HG02884 (cell line): ENCODE measurements at regions not wholly inside any gene's neighbourhood (a gene's known extent, or its start where the extent isn't known, plus 50 kb on each side); places are given as distances from the start of the nearest gene placed in this dataset.

Source experiments
- ATAC-seq: cut with Tn5 transposase; IDR thresholded peaks from one replicate; pipeline ENCODE4 v1.9.1; 2021; ENCODE audit warnings: mild to moderate bottlenecking, moderate library complexity; ENCODE audit not compliant: unreplicated experiment

DNA sequence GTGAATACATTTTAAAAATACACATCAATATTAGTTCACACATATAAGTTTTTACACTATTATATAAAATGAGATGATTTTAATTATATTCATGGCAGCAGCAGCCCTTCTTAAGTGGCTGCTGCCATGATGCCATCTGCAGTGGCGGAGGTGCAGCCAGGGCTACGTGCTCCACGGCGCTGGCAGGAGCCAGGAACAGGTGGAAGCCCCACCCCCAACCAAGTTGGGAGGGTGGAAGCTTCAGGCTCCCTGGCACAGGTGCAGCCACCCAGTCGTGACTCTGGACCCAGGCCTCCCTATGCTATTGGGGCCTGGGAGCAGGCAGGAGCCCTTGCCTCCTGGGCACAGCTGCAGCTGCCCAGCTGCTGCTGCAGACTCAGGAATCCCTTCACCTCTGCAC lies 646.9 kb upstream of the PCDH9 start:
- ATAC-seq, result no peak

DNA sequence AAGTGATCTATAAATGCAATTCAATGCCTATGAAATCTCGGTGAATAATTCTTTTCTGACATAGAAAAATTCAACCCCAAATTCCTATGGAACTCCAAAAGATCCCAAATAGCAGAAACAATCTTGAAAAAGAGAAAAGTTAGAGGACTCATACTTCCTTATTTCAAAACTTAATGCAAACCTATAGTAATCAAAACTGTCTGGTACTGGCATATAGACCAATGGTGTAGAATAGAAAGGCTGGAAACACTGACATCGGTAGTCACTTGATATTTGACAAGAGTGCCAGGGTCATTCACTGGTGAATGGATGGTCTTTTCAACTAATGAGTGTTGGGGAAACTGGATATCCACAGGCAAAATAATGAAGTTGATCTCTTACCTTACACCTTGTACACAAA lies 637.1 kb upstream of the PCDH9 start:
- no peak for ATAC-seq

DNA sequence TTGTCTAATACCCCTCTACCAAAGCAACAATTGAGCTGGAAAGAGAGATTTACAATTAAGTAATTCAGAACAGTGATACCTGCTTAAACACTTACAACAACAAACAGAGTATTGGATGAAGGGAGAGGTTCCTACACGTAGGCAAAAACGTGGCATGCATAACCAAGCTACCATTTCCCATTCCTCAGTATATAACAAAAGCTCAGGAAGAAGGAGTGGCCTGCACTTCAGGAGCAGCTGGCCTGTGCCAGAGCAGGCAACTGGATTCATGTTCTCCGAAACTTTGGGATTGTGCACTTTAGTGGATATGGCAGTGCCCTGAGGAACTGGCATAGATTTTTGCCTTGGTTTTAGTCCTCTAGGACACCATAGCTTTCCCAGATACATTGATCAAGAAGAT lies 630.2 kb upstream of the PCDH9 start:
- no peak for ATAC-seq

DNA sequence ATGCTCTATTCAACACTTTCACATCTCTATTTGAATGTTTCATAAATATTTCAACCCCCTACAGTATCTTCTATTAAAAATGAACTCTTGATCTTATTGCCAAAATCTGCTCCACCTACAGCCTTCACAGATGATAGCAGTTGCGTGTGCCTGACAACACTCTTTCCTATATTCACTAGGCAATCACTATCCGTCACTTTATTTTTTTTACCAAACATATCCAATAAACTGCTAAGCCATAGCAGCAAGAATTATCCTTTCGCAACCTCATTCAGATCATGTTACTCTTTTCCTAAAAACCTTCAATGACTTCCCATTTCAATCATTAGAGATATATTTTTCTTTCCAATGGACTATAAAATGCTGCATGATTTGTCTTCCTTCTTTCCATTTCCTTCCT lies 629.8 kb upstream of the PCDH9 start:
- ATAC-seq, result no peak

DNA sequence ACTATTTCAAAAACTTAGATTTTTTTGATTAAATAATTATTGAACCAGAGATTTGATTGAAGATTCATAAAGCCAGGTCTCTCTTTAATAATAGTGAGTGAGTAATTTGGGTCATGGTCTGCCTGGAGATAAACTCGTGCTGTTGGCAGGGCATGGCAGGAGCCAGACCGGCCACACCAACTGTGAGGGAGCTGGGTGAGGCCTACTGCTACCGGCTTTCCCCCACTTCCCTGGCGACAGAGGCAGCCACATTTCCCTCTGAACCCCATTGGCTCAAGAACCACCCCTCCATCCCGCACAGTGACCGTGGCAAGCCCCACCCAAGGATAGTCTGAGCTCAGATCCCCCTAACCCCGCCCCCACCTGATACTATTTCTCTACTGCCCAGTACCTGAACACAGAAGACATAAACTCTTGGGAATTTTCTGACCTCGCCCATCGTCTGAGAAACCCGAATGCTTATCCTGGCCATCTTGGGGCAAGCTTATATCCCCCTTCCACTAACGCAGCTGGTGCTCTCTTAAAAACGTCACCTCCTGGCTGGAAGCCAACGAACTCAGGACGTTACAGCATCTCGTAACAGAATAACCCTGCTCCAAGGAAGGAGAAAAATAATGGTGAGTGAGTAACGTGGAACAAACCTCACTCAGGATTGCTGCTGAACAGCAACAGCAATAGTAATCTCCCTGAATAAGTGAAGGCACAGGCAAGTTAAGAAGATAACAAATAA lies 627.6 kb upstream of the PCDH9 start:
- ATAC-seq, result no peak

DNA sequence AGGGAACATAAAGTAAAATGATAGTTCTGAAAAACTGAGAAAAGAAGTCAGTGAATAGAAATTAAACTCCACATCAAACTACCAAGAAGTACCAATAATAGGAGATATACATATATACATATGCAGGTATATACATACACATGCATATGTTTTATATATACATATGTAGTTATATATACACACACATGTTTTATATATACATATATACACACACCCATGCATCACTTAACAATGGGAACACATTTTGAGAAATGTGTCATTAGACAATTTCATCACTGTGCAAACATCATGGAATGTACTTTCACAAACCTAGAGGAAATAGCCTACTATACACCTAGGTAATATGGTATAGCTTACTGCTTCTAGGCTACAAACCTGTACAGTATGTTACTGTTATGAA lies 626.8 kb upstream of the PCDH9 start:
- no peak for ATAC-seq

DNA sequence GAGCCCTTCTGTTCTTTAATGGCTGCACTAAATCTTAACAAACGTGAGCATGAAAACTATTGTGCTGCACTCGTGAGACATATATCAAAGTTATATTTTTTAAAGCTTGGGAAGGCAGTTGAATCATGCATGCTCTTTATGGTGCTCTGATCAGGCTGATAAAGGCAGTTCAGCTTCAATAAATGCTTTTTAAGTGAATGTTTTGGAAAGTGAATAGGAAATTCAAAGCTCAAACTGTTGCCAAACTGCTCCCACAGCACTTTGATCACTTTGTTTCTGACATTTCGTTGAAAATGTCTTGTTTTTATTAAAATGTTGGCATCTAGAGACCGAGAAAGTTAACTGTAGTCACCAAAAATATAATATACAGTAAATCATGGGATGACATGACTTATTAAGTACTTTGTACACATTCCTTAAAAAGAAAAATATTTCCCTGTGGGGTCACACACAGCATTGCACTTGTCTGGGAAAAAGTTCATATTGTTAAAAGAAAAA lies 625.7 kb upstream of the PCDH9 start:
- no peak for ATAC-seq

DNA sequence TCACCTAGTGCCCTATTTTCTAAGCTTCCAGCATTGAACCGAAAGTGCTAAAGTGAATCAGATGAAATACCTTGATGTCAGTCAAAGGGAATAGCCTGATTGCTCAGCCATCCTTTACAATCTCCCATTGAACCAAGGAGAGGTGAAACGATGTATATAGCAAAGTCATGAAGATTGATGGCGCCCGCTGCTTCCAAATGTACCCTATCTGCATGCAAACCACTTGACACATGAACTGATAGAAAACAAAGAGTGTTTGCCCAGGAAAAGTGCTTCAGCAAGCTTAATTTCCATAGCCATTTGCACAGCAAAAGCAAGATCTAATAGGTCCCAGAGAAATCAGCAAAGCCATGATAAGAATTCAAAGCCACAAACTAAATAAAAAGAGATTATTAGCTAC lies 624.9 kb upstream of the PCDH9 start:
- no peak for ATAC-seq

DNA sequence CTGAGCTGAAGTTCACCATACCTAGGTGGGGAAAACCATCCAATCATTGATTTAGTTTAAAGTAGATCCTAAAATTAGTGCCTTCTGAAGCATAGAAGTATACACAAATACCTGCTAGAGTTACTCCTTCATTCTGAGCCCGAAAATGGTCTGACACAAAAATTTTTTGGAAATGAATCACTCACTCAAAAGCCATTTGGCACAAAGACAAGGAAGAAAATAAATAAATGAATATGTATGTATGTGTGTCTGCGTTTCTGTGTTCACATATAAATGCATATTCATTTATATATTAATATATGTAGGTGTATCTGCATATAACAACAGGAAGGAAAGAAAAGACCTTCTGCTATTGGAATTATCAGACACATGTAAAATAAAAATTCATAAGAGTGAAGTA lies 614.4 kb upstream of the PCDH9 start:
- ATAC-seq, result no peak

DNA sequence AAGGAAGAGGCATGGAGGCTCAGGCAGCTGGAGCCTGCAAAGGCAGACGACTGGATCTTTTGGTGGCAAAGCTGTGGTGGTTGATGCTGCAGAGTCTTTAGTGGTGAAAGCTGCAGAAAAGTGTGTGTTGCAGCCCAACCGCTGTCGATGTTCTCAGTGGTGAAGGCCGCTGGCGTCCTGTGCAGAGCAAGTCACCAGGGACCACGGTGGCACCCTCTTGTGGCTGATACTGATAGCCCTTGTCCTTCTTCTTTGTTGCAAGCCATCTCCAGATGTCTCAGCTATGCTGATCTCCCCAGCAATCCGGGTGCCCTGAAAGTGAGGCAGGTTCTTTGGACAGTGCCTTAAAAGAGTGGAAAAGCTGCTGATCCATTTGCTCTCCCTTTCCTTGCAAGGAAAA lies 610.9 kb upstream of the PCDH9 start:
- no peak for ATAC-seq

DNA sequence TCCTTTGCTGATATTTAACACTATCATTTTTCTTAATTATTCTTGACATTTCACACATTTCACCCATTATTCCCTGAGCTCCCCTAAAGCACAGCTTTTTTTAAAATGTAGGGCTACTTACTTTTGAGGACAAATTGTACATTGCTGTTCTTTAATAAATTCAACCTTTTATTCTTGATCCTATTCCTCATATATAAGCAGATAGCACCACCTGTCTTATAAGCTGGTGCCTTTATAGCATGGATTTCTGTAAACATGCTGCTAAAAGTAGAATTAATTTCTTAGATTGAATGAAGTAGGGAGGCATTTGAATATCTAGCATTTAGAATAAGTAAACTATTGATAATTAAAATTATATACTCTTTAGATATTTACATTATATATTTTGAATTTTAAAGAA lies 603.4 kb upstream of the PCDH9 start:
- ATAC-seq, result no peak

DNA sequence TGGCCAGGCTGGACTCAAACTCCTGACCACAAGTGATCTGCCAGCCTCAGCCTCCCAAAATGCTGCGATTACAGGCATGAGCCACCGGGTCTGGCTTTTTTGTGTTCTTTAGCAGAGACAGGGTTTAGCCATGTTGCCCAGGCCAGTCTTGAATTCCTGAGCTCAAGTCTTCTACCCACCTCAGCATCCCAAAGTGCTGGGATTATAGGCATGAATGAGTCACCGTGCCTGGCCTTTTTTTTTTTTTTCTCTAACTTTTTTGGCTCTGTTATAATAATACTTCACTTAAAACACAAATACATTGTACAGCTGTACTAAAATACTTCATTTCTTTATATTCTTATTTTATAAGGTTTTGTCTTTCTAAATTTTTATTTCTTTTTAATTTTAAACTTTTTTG lies 599.5 kb upstream of the PCDH9 start:
- ATAC-seq, result no peak

DNA sequence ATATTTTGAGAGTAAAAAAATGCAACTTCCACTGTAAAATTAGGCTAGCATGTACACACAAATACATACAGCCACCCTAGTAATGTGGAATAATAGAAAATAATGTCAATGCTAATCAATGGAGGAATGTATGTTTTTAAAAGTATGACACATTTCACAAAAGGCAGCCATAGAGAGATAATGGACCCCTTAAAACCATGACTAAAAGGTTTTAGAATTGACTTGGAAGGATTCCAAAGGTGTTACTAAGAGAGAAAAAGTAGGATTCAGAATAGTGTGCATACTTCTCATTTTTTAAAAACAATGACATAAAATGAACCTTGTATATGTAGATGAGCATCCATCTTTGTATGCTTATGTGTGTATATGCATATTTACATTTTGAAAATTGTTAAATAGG lies 597.9 kb upstream of the PCDH9 start:
- no peak for ATAC-seq

DNA sequence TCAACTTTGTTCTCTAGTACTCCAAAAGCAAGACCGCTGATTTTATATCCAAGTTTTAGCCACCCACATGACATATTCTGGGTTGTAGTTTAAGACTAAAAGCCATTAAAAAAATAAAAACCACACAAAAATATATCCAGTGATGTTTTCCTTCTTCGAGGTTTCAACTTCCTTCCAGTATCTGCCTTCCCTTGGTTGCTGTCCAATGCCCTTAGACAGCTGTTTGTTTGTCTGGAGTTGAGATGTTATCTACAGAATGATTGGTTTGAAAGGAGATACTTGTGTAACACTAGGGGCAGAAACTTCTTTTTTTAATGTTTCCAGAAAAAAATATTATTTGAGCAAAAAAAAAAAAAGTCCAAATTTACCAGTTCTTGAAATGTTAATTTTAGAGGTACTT lies 591.5 kb upstream of the PCDH9 start:
- ATAC-seq, result no peak

DNA sequence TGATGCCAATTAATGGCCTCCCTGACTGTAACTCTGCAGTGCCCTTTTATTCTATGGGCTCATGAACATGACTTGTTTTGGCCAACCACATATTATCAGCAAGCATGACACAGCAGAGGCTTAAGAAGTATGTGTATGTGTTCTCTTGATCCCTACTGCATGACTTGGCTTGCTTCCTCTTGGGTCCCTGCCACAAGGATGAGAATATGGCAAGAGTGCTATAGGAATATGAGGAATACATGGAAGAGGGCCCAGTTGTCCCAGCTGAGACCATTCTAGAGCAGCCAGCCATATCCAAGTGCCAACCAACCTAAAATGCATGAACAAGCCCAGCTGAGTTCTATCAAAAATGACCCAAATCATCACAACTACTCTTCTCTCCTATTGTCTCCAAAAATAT lies 576.7 kb upstream of the PCDH9 start:
- no peak for ATAC-seq

DNA sequence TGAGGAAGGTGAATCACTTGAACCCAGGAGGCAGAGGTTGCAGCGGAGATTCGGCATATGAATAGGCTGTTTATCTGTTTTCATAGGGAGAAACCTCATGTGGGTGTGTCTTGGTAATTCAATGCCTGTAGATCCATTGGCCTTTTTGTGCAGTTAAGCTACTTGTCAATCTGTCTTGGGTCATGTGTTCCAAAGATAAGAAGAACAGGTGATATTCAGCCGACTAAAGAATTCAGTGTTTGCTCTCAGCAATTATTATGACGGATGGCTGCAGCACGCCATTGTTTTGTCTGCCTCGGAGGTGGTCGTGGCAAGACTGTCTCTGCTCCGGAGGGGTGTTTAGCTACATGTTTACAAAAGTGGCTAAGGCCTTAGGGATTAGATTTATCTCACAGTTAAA lies 573.0 kb upstream of the PCDH9 start:
- no peak for ATAC-seq

DNA sequence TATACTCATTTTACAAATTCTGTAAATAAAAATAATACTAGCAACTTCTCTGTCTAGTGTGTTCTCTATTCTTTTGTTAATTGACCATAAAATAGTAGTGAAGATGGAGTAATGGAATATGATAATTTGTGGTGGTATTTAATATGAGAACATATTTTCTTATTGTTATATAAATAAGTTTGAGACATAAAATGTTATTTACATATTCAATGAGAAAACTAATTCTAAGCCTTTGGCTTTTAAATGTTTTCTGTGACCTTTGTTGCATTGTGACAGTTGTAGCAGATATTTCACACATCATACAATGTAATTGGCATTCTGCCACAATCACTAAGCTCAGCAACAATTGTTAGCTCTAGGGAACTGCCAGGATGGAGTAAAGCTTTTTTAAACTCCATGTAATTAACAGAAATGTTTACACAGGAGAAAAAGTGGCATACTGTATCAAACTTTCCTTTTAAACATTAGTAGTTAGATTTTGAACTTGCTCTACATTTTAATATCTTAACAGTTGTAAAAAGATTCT lies 562.1 kb upstream of the PCDH9 start:
- no peak for ATAC-seq

DNA sequence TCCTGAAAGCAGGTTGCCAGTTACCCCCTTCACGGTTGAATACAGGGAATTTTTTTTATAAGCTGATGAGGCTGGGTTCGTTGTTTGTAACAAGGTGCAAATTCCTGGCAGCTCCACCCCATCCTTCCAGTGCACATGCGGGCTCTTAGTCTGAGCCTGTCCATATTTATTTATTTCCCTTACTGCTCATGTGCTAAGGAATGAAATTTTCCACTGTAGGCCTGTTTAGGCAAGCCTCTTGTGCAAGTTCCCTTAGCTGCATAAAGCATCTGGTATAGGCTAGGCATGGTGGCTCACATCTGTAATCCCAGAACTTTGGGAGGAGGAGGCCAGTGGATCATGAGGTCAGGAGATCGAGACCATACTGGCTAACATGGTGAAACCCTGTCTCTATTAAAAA lies 560.9 kb upstream of the PCDH9 start:
- no peak for ATAC-seq

DNA sequence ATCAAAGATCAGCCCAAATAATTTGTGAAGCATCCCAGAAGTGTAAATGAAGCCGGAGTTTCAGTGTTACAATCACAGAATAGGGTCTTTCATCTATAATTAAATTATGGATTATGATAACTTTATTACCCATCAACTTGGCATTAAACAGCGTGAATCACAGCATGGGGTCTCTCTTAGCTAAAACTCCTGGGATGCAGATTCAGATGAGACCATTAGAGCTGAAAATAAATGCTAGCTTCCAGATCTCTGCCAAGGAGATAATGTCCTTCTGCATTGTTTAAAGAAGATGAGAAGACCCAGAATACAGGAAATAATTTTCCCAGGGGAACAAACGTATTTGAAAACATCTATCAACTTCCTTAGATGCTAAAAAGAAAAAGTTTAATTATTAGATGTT lies 546.0 kb upstream of the PCDH9 start:
- no peak for ATAC-seq

DNA sequence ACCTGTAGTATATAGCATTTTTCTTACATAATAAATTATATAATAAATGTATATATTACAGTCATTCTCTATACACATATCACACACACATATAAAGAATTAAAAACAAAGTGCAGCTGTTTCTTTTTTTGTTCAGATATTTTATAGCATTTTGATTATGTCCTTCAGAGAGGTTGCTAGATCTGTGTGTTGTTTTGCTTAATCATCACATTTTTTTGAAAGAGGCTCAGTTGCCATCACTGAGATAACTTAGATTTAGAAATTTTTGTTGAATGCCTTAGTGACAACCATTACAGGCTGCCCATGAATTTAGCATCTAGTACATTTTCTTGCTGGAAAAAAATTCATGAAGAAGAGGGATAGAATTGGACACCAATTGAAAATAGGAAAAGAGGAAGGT lies 545.2 kb upstream of the PCDH9 start:
- ATAC-seq, result no peak

DNA sequence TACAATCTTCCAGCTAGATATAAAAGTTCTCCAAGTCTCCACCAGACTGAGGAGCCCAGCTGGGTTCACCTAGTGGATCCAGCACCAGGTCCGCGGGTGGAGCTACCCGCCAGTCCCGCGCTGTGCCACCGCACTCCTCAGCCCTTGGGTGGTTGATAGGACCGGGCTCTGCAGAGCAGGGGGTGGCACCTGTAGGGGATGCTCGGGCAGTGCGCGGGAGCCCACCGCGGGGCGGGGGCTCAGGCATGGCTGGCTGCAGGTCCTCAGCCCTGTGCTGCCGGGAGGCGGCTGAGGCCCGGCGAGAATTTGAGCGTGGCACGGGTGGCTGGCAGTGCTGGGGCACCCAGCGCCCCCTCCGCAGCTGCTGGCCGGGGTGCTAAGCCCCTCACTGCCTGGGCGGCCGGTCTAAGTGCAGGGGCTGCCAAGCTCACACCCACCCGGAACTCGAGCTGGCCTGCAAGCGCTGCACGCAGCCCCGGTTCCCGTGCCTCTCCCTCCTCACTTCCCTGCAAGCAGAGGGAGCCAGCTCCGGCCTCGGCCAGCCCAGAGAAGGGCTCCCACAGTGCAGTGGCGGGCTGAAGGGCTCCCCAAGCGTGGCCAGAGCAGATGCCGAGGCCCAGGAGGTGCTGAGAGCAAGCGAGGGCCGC lies 542.8 kb upstream of the PCDH9 start:
- no peak for ATAC-seq

DNA sequence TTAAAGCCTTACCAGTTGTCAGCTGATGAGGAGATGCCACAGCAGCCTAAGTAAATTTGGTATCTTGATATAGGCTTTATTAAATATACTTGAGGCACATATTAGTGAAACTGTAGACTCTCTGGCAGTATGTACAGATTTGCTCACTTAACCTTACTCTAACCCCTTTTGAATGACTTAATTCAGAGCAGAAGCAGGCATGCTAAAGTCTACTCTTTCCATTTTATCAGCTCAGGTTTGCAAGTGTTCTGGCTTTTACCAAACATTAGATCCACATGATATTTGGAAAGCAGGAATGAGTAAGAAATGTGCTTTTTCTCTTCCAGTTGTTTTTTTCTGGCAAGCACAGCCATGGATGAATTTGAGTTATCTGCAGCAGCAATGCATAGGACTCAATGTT lies 541.0 kb upstream of the PCDH9 start:
- no peak for ATAC-seq

DNA sequence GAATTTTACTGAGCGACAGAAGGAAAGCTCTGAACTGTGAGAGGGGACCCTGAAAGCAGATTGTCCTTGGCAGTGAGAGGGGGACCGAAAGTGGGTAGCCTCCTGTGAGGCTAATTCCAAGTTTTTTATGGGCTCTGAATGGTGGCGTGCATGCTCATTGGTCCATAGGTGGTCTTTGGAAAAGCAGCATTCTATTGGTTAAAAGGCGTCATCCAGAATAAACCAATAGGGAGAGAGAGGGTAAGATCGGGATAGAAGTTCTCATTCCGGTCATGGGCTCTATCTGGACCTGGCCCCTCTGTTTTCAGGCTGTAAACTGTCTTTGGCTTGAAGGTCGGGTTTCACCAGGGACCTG lies 539.8 kb upstream of the PCDH9 start:
- no peak for ATAC-seq
